ENCODE measurements at regions not wholly inside any gene's neighbourhood (a gene's known extent, or its start where the extent isn't known, plus 50 kb on each side); places are given as distances from the start of the nearest gene placed in this dataset.

GRCh38 chr15:46496491-46497115, 861.8 kb downstream of the SQOR start:
- Histone ChIP-seq H3K36me3 (no peaks in the 10 kb centered on the region), H3K9me3 (no peaks in the 10 kb centered on the region), H3K4me1 (no peaks in the 10 kb centered on the region), H3K4me3 (no peak overlapping the region), H3K27ac (no peak overlapping the region), H3K27me3 (ENCODE audit: low read depth) (no peaks in the 10 kb centered on the region)
- DNase-seq (no peak), ATAC-seq (no peak)
- TF ChIP-seq CTCF (IDR thresholded peaks at IDR 0.05) = no peak
- intact Hi-C loops (cut with DNase I) = no loop called here

- intact Hi-C loops (cut with DNase I) = no loop called here
- Histone ChIP-seq H3K9me3 (no peaks in the 10 kb centered on the region), H3K4me3 (no peak overlapping the region), H3K36me3 (no peaks in the 10 kb centered on the region), H3K4me1 (no peaks in the 10 kb centered on the region), H3K27ac (no peak overlapping the region), H3K27me3 (ENCODE audit: low read depth) (no peaks in the 10 kb centered on the region)
- TF ChIP-seq CTCF (IDR thresholded peaks at IDR 0.05) = no peak
- DNase-seq (no peak), ATAC-seq (no peak)
These were observed 867.8 kb downstream of the SQOR start for GRCh38 chr15:46502667-46503066.

- Histone ChIP-seq H3K9me3 (no peaks in the 10 kb centered on the region), H3K27ac (no peak overlapping the region), H3K4me1 (no peaks in the 10 kb centered on the region), H3K27me3 (ENCODE audit: low read depth) (no peaks in the 10 kb centered on the region), H3K4me3 (no peak overlapping the region), H3K36me3 (no peaks in the 10 kb centered on the region)
- no peak for TF ChIP-seq CTCF (IDR thresholded peaks at IDR 0.05)
- intact Hi-C loops (cut with DNase I) = no loop called here
- DNase-seq (no peak), ATAC-seq (no peak)
These were observed 883.6 kb downstream of the SQOR start for GRCh38 chr15:46518381-46518780.

- Histone ChIP-seq H3K4me3 (no peak overlapping the region), H3K27me3 (ENCODE audit: low read depth) (no peaks in the 10 kb centered on the region), H3K9me3 (no peaks in the 10 kb centered on the region), H3K27ac (no peak overlapping the region), H3K4me1 (no peaks in the 10 kb centered on the region), H3K36me3 (no peaks in the 10 kb centered on the region)
- DNase-seq (no peak), ATAC-seq (no peak)
- intact Hi-C loops (cut with DNase I) = no loop called here
- TF ChIP-seq CTCF (IDR thresholded peaks at IDR 0.05) = no peak
These were observed 888.9 kb downstream of the SQOR start for GRCh38 chr15:46523701-46524100.

- H3K9me3 ChIP-seq = no peaks in the 10 kb centered on the region
- ATAC-seq = no peak
- no peaks in the 10 kb centered on the region for H3K4me1 ChIP-seq
- DNase-seq = no peak
- intact Hi-C loops (cut with DNase I) = no loop called here
- H3K27ac ChIP-seq = no peak overlapping the region
- H3K4me3 ChIP-seq = no peak overlapping the region
- no peak for TF ChIP-seq CTCF (IDR thresholded peaks at IDR 0.05)
- H3K27me3 ChIP-seq (ENCODE audit: low read depth) = no peaks in the 10 kb centered on the region
- H3K36me3 ChIP-seq = no peaks in the 10 kb centered on the region
These were observed 891.3 kb downstream of the SQOR start for GRCh38 chr15:46525984-46526725.

All from lower lobe of right lung (tissue), 2 donors.